EH (cell line): ENCODE measurements at regions not wholly inside any gene's neighbourhood (a gene's known extent, or its start where the extent isn't known, plus 50 kb on each side); places are given as distances from the start of the nearest gene placed in this dataset.

Experiments
- DNase-seq: peaks from one replicate; pipeline ENCODE4 v3.0.0-alpha.2; 2015; ENCODE audit warnings: low read depth

DNA sequence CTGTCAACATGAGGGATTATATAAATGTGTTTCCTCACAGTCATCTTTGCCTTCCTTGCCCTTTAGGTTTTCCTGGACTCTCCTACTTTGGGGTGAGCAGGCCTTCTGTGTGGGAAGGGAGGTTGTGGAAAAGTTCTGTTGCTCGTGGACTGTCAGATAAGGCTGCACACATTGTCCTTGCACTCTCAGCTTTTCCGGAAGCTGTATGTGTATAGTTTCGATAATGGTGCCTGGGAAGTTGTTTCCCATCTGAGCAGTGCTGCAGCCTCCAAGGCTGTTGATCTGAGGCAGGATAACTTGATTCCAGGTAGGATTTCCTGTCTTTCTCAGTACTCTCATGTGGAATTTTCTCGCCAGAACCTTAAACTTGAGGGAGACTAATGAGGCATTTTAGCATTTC, 297.8 kb upstream of the AZI2 start:
- no peak for DNase-seq

DNA sequence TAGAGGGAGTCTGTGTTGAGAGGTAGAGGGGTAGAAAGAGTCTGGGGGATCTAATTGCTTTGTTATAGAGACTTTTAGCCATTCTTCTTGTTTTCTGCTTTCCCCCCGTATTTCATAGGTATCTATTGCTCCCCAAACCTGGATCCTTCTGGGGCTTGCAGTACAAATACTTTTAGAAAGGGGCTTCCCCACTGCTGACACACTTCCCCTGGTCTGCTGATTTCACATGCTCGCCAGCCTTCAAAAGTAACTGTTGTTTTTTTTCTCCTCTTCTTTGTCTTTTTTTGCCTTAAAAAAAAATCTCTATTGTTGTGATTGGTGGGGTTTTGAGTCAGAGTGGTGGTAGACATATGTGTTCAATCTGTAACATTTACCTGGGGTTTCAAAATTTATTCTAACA, 300.6 kb upstream of the AZI2 start:
- DNase-seq = no peak

DNA sequence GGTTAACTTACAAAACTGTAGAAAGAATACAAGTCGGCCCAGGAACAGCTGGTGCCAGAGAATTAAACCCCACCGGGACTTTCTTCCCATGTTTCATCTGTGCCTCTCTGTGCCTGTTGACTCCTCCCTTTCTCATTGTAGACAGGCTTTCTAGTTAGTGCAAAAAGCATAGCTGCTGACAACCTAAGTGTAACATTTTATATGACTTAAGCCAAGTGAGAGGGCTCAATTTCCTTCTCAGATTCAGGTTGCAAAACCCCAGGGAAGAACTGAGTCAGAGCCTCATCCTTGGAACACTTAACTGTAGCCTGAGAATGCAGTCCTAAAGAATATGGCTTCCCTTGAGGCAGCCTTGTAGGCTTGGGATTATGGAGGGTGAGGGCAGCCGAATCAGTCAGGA, 302.5 kb upstream of the AZI2 start:
- no peak for DNase-seq

DNA sequence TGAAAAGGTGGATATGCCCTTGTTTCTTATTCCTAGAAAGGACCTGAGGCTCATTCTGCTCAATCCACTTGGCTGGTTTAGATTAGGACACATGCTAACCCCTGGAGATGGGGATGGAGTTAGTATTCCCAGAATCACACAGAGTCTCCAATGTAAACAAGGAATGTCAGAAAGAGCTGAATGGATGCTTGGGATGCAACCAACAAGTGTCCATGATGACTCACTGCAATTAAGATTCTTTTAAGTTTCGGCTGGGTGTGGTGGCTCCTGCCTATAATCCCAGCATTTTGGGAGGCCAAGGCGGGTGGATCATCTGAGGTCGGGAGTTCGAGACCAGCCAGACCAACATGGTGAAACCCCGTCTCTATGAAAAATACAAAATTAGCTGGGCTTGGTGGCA, 315.5 kb upstream of the AZI2 start:
- no peak for DNase-seq

DNA sequence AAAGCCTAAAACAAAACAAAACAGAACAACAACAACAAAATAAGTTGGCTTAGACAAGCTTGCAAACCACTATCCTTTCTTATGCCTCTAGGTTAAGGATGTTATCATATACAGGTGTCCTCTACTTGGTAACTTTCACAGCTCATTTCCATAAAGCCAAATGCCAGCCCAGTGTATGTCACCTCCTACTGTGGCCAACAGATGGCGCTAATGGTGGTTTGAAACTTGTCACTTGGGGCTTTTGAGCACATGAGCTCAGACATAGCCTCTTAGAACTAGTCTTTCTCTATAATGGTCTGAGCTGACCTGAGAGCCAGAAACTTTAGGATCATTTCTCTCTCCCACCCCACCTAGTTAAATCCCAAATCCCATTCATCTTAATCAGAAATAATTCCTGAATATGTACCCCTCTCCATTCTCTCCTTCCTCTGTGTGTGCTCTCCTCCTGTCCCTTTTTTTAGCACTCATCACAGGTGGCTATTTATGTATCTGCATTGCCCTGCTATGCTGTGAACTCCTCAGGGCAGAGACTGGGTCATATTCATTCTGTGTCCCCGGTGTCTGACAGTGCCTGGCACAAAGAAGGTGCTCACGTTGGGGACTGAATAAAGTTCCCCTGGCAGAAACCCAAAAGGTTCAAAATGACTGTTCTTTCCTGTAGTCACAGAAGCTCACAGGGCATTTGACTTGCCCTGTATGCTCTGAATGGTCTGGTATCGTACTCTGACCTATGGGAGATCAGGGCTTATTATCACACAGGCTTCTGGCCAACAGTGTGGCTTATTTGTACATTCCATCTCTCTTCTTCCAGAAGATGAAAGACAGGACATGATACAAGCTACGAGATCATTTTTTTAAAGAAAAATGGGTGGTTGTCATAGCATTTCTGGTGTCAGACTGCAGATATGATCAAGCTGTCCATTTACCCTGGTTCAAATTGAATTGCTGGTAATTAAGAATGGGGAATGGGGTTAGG, 319.3 kb upstream of the AZI2 start:
- DNase-seq = peak; percentile 61

DNA sequence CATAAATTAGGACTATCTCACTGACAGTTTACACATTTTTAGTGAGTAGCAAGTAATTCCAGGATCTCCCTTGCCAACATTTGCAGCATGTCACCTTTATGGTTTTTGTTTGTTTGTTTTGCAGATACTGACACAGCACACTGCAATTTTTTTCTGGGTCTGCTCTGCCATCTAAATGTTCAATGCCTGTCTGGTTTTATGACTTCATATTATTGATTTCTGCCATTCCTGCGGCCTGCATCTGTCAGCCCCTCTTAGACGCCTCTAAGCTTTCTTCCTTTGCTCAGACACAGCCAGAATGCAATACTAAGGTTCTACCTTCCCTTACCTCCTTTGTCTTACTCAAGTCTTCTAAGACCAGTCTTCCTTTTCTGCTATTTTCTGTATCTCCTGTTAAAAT, 321.2 kb upstream of the AZI2 start:
- no peak for DNase-seq

DNA sequence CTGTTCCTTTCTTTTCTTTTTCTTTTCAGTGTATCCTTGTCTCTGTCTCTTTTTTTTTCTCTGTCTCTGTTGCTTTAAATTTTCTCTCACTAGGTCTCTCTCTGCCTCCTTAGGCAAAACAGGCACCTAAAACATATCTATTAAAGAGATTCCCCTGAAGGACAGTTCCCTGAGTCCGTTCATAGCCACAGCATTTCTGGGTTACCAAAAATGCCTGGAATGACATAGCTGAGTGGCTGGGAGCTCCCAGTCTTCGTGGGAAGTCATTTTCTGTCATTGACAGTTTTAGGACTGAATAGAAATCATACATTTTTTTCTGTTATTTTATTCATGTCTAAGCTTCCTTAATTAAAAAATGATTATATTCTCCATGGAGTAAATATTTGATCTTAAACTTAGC, 323.8 kb upstream of the AZI2 start:
- DNase-seq = peak; percentile 25

DNA sequence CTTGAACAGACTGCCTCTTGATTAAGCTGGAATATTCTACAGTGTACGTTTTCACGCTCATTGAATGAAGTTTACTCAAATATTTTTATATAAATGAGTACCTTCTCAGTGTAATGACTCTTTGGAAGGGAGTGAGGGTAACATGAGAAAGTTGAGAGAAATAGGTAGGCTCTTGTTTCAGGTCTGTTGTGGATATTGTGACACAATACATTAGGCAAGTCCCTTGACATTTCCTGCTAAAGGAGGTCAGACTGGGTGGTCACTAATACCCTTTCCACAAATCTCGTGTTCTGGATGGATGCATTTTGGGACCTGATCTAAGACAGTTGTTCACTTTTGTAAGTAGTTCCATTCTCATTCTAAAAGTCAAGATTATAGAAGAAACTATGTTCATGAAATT, 324.8 kb upstream of the AZI2 start:
- DNase-seq = no peak

DNA sequence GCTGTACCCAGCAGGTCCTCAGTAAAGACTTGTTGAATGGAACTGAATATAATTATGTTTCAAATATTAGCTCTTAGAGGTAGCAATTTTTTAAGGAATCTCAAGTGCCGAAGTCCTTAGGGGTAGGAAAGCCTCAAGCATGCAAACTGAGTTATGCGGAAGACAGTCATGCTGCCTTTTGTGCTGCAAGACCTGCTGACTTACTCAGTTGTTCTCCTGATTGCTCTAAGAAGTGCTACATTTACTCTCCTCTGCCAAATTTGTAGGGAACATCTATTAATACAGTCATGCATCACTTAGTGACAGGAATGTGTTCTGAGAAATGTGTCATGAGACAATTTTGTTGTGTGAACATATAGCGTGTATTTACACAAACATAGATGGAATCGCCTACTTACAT, 325.6 kb upstream of the AZI2 start:
- no peak for DNase-seq

DNA sequence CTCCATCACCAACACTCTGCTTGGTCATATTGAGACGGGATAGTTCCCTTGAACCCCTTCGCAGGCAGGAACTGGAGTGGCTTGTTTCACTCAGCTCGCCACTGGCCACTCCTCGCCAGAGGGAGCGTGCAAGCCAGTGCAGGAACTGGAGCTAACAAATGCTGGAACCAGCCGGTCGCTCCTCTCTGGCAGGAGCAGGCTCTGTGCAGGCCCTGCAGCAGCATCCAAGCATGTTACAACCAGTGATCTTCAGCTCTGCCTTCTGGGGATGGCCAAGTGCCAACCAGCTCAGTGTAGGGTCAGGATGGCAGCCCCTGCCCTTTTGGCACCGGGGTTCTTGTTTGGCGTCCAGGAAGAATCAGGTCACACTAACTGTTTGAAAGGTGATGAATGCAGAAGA, 329.0 kb upstream of the AZI2 start:
- DNase-seq = no peak

DNA sequence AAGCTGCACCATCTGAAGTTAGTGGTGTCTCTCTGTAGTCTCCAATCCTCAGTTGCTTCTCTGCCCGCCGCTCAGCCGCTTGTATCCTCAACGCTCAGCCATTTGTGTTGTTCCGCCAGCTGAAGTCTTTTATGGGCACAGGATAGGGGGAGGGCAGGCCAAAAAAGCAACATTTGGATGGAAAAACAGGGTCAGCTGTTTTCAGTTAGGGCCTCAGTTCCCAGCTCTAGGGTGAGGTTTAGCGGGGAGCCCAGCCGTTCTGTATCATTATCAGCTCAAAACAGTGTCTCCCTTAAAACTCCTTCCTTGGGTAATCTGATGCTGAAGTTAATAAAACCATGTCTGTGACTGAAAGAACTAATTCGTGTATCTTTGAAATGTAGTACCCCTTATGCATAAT, 329.5 kb upstream of the AZI2 start:
- DNase-seq = no peak

DNA sequence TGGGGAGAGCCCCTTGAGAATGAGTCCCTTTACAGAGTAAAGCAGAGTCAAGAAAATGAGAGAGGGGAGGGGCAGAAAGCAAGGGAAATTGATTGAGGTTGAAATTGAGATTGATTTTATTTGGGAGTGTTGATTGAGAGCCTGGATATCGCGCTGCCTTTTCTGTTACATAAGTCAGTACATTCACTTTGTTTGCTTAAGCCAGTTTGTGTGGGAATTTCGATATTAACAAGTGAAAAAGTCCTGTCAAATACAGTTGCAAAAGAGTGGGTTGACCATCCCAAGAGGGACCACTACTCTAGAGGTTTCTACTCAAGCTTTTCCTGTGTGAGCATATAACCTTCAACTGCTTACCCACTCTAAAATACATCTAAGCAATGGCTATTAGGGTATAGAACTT, 331.4 kb upstream of the AZI2 start:
- DNase-seq = no peak

DNA sequence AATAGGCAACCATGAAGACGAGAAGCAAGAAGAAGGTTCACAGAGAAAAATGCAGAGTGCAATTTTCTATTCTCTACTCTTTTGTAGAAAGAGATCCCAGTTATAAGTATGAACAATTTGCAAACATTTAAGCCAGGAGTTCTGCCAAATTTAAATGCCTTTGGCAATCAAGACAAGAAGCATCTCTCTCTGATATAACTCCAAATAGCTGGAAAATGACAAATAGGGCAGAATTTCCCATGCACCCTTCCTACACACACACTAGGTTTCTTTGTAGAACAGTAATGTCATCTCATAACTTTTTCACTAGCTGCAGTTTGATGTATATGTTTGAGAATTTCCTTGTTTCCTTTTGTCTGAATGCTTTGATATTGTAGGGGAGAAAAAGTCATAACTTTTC, 333.5 kb upstream of the AZI2 start:
- DNase-seq = no peak

DNA sequence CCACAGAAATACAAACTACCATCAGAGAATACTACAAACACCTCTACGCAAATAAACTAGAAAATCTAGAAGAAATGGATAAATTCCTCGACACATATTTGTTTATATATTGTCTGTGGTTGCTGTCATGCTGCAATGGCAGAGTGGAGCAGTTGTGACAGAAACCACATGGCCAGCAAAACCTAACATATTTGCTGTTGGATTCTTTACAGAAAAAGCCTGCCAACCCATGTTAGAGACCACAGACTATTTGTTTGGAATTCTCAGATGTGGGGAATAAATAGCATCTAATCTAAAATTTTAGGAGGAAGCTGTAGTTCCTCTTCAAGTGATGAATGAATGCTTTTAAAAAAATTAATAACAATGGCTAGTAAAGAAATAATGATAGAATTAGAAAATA, 341.6 kb upstream of the AZI2 start:
- DNase-seq = no peak

DNA sequence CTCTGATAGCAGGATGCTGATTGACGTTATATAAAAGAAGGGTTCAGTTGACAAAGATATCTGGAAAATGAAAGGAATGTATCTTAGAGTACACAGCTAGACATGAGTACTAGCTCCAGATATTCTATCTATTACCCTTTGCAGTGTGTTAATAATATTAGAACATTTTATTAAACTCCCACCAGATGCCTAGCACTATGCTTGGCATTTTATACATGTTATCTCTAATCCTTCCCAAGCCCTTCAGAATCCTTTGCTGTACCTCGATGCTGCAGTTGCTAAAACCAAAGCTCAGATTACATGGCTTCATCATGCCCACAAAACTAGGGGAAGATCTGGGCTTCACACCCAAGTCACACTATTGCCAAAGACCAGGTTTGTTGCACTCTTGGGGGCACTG, 350.1 kb upstream of the AZI2 start:
- DNase-seq = no peak

DNA sequence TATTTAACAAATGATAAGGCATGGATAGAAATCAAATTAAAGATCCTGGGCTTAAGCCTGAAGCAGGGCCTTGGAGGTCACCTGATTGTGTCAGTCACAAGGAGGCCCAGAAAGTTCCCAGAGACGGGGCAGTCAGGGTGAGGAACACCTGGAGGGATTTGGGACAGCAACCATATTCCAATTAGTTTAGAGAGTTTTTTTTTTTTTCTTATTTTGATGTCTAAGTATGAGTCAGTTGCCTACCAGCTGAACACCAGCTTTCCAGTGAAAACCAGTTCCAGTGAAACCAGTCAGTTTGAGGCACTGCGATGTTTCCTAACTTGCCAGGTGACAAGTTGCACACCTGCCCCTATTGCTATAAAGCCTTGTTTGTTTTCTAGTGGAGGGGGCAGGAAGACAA, 350.7 kb upstream of the AZI2 start:
- DNase-seq = no peak

DNA sequence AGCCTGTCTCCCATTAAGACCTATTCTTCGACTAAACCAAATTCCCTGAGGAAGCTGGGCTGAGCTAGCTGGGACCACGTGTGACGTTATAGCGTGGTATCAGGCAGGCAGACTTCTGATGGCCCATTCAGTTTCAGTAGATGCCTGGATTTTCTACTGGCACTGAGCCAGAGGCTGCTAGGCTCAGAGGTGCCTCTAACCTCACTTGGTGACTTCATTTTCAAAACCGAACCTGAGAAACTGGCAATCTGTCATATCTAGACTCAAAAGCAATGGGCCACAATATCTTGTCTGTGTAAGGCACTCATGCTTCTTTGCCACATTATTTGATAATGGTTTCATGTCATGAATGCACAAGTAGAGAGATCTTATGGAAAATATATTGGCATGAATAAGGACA, 352.1 kb upstream of the AZI2 start:
- no peak for DNase-seq

DNA sequence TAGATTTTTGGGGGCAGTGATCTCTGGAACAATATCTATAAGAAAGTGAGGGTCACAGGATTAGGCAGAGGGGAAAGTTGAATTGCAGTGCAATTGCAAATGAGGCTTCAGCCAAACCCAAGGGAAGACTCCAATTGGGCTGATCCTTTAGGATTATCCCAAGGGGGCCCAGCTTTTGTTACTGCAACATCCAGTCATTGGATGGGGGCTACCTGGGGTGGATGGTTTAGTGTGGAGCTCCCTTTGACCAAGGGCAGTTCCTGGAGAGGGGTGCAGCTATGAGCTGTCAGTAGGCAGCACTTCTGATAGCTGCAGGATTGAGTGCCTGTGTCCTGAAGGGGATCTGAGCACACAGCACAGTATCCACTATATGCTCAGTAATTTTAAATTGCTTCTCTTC, 355.2 kb upstream of the AZI2 start:
- DNase-seq = no peak

DNA sequence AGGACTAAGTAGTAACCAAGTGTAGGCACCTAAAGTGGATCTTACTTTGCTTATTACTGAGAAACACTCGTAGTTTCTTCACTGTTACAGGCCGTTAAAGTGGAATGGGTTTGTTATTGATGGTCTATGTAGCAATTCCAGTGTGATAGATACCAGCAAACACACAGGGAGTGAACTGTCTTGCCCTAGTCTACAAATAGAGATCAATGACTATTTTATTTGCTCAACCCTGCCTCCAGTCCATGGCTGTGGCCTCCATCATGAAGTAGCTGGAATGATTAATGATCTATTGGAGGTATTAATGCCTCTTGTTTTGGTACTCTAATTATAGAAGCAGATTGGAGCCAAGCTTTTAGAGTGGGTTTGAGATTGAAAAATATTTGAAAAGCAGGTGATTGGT, 362.7 kb upstream of the AZI2 start:
- DNase-seq = no peak

DNA sequence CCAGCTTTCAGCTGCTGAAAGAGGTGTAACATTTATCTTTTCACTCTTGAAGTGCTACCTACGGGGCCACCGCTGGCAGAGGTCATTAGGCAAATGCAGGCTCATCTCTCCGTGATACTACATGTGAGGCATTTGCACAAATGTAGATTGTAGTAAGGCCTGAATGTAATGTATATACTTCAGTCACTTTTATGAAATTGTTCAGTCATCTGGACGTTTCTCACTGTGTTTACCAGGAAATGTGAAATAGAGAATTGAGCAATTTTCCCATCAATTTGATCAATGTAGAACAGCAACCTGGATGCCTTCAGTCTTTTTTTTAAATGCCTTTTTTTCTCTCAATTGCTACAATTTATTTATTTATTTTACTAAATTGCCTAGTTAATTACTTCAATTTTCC, 368.3 kb upstream of the AZI2 start:
- no peak for DNase-seq

DNA sequence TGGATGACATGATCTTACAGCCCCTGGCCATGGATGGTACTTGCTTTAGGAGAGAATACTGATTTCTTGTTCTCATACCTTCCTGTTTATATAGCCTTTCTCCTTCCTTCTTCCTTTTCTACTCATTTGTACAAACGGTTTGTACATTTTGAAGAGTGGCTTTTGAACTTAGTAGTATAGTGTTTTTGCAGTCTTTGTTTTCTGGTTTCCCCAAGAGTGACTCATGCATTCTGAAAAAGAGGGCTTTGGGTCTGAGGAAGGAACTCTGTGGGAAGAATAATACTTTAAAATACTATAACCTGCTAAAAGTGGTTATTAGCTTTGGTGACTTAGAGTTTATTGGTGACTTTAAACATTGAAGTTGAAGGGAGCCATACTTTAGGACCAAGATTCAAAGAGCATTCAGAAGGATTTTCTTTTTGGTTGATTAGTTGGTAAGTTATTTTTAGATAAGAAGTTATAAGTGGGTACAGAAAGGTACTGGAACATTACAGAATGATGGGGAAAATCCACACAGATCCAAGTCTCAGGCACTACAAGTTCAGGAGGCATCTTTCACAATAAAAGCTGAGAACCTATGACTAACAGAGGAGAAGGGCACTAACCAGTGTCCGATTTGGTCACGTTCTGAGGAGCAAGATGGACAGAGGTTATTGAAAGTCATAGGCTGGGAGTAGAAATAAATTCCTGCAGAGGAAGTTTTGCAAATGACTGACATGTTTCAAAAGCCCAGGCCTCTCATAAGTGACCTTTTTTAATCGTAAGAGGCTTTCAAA, 369.6 kb upstream of the AZI2 start:
- DNase-seq = no peak

DNA sequence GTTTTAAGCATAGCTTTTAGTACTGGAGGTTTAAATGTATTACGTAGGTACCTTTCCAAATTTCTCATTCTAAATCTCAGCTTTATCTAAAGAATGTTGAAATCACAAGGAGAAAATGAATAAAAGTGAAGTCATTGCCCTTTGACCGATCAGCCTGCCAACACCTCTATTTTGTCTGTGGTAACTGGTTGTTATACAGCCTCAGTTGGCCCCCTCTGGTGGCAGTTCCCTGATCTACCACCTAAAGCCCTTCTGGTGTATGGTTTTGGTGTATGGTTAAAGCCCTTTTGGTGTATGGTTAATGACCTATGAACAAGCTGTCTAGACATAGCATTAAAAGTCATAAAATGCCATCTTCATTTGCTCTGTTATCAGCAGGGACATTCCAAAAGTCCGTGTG, 378.2 kb upstream of the AZI2 start:
- peak; percentile 24 for DNase-seq

DNA sequence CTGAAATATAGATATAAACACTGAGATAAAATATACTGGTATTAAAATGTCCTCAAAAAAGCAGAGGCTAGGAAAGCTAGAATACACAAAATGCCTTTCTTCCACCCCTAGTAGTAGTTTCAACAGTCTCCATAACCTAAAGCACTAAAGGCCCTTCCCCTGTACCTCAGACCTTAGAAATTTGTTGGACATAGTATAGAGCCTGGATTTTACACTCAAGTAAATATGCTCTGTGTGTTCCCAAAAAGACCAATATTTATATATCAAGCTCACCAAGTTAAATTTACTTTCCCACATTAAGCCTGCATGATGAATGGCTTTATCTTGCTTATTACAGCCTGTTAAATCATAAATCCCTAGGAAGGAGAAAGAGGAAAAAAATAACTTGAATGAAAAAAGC, 378.7 kb upstream of the AZI2 start:
- DNase-seq = no peak

DNA sequence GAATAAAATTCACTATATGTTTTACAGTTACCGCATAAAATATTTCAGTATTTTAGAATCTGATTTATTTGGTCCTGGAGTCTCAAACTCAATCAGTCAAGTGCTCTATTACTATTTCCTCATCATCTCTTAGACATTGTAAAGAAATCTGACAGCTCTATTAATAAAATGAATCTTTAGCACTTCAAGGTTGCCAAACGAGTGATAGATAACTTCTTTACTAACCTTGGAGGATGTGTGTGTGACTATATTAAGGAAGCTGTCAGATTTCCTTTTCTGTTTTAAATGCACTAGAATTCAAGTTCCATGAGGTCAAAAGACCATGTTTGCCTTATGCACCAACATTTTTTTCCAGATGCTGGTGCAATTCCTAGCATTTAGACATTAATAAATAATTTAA, 389.8 kb upstream of the AZI2 start:
- DNase-seq = no peak
